RWPE2 (cell line): ENCODE measurements at regions not wholly inside any gene's neighbourhood (a gene's known extent, or its start where the extent isn't known, plus 50 kb on each side); places are given as distances from the start of the nearest gene placed in this dataset.
A peak's percentile ranks its signal among the peaks of the same experiment; 100 is the strongest.

Source experiments
- ATAC-seq: fragments of 200-7000 bp; cut with Tn5 transposase; 3 replicates; pipeline ENCODE4 v1.9.1; 2021; ENCODE audit warnings: low read depth
- DNase-seq: peaks from one replicate; pipeline ENCODE4 v3.0.0-alpha.2; 2020; ENCODE audit warnings: low spot score
- H3K27ac ChIP-seq: fragments of 450-650 bp; 2 replicates; pipeline ENCODE4 v1.5.1; 2017; ENCODE audit warnings: mild to moderate bottlenecking; ENCODE audit not compliant: poor library complexity, severe bottlenecking
- H3K27me3 ChIP-seq: fragments of 250-450 bp; sonication (Bioruptor Pico); 2 replicates; pipeline ENCODE4 v1.5.1; 2021; ENCODE audit warnings: mild to moderate bottlenecking, moderate library complexity; ENCODE audit not compliant: insufficient read depth, poor library complexity, severe bottlenecking
- H3K36me3 ChIP-seq: fragments of 250-450 bp; sonication (Bioruptor Pico); 2 replicates; pipeline ENCODE4 v1.5.1; 2020; ENCODE audit warnings: low read depth, mild to moderate bottlenecking, moderate library complexity
- H3K4me1 ChIP-seq: fragments of 250-450 bp; sonication (Bioruptor Pico); 2 replicates; pipeline ENCODE4 v1.5.1; 2021; ENCODE audit warnings: mild to moderate bottlenecking, moderate library complexity; ENCODE audit not compliant: insufficient read depth, poor library complexity, severe bottlenecking
- H3K4me3 ChIP-seq: fragments of 250-450 bp; sonication (Bioruptor Pico); 2 replicates; pipeline ENCODE4 v1.5.1; 2021; ENCODE audit warnings: mild to moderate bottlenecking, moderate library complexity; ENCODE audit not compliant: severe bottlenecking
- H3K9me3 ChIP-seq: fragments of 250-450 bp; sonication (Bioruptor Pico); 2 replicates; pipeline ENCODE4 v1.5.1; 2021; ENCODE audit warnings: mild to moderate bottlenecking, moderate library complexity; ENCODE audit not compliant: severe bottlenecking
- TF ChIP-seq, protein P1 (sequence below): fragments of 450-650 bp; IDR thresholded peaks from one replicate; pipeline ENCODE4 v1.5.1; 2017; ENCODE audit warnings: mild to moderate bottlenecking, moderate library complexity; ENCODE audit not compliant: poor library complexity, severe bottlenecking

- no peaks in the 10 kb centered on the region for H3K9me3 ChIP-seq
- no peaks in the 10 kb centered on the region for H3K27me3 ChIP-seq
- ATAC-seq (peak; percentile 66), DNase-seq (no peak)
- no peak overlapping the region for H3K4me3 ChIP-seq
- TF ChIP-seq, protein P1, sequence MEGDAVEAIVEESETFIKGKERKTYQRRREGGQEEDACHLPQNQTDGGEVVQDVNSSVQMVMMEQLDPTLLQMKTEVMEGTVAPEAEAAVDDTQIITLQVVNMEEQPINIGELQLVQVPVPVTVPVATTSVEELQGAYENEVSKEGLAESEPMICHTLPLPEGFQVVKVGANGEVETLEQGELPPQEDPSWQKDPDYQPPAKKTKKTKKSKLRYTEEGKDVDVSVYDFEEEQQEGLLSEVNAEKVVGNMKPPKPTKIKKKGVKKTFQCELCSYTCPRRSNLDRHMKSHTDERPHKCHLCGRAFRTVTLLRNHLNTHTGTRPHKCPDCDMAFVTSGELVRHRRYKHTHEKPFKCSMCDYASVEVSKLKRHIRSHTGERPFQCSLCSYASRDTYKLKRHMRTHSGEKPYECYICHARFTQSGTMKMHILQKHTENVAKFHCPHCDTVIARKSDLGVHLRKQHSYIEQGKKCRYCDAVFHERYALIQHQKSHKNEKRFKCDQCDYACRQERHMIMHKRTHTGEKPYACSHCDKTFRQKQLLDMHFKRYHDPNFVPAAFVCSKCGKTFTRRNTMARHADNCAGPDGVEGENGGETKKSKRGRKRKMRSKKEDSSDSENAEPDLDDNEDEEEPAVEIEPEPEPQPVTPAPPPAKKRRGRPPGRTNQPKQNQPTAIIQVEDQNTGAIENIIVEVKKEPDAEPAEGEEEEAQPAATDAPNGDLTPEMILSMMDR: no peak
- no peaks in the 10 kb centered on the region for H3K36me3 ChIP-seq
- H3K27ac ChIP-seq: no peak overlapping the region
- H3K4me1 ChIP-seq: peaks cover 9% of the 10 kb centered on the region
These were observed 86.9 kb upstream of the MGAT5 start for GRCh38 chr2:134167015-134167414.

DNA sequence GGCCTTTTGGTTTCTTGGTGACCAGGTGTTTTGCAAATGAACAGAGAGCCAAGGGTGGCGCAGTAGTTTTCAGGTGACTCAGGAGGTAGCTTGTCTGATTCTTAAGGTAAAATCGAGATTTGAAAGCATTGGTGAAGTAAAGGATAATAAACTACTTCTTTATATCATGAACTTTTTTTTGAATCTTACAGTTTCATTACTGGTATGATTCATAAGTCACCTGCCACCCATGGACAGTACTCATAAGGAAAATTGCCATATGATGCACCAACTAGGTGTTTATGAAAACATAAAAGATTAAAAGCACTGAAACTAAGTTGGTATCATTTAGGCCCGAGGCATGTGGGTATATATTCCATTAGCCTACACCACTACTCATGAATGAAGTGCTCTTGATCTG, 84.1 kb upstream of the MGAT5 start:
- no peaks in the 10 kb centered on the region for H3K27me3 ChIP-seq
- no peaks in the 10 kb centered on the region for H3K36me3 ChIP-seq
- H3K4me1 ChIP-seq: peaks cover 22% of the 10 kb centered on the region
- H3K9me3 ChIP-seq: no peaks in the 10 kb centered on the region
- TF ChIP-seq, protein P1: no peak
- DNase-seq: no peak
- no peak overlapping the region for H3K27ac ChIP-seq
- ATAC-seq: no peak
- no peak overlapping the region for H3K4me3 ChIP-seq

GRCh38 chr2:134170294-134170693, 83.6 kb upstream of the MGAT5 start:
- DNase-seq (no peak), ATAC-seq (no peak)
- Histone ChIP-seq H3K4me3 (no peak overlapping the region), H3K4me1 (peaks cover 22% of the 10 kb centered on the region), H3K9me3 (no peaks in the 10 kb centered on the region), H3K36me3 (no peaks in the 10 kb centered on the region), H3K27ac (no peak overlapping the region), H3K27me3 (no peaks in the 10 kb centered on the region)
- TF ChIP-seq, protein P1: no peak

DNA sequence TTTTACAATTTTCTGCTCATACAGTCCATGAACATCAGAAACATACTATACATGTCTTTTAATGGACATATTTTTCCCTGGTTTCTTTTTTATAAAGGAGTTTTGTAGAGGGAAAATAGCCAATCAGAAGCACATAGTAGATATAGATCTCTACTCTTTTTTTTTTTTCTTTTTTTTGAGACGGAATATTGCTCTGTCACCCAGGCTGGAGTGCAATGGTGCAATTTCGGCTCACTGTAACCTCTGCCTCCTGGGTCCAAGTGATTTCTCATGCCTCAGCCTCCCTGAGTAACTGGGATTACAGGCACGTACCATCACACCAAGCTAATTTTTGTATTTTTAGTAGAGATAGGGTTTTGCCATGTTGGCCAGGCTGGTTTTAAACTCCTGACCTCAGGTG, 83.2 kb upstream of the MGAT5 start:
- Histone ChIP-seq H3K36me3 (no peaks in the 10 kb centered on the region), H3K27ac (no peak overlapping the region), H3K4me3 (no peak overlapping the region), H3K4me1 (peaks cover 22% of the 10 kb centered on the region), H3K27me3 (no peaks in the 10 kb centered on the region), H3K9me3 (no peaks in the 10 kb centered on the region)
- DNase-seq: no peak
- TF ChIP-seq, protein P1: no peak
- no peak for ATAC-seq

DNA sequence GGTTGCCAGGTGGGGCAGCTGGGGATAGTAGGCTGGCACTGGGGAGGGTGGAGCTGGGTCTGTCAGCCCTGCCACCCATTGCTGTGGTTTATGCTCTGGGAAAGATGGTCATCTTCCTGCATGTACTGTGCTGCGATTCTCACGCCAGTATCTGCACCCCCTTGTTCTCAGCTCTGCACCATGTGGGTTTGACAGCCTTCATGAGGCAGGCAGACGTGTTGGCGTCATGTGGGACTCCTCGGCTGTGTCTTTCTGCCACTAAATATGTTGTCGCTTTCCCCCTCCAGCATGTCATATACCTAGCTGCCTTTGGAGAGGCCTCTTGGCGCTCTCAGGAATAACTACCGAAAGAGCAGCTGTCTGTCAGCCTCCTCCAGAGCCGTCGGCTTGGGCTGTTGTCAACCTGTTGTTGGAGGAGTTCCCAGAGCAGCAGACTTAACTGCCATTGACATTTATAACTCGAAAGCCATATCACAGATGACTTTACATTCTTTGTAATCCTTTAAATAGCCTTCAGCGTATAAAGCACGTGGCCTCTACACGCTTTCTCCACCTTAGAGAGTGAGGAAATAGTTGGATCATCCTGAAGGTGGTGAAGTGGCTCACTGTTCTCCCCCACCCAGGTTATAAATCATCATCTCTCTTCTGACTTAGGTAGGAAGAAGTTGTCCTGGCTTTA, 80.4 kb upstream of the MGAT5 start:
- TF ChIP-seq, protein P1: no peak
- peak overlapping the region; percentile 30 for H3K27ac ChIP-seq
- H3K36me3 ChIP-seq: no peaks in the 10 kb centered on the region
- no peaks in the 10 kb centered on the region for H3K9me3 ChIP-seq
- peaks cover 31% of the 10 kb centered on the region for H3K4me1 ChIP-seq
- ATAC-seq: peak; percentile 71
- DNase-seq: no peak
- H3K27me3 ChIP-seq: no peaks in the 10 kb centered on the region
- H3K4me3 ChIP-seq: no peak overlapping the region
